ENCODE measurements at regions not wholly inside any gene's neighbourhood (a gene's known extent, or its start where the extent isn't known, plus 50 kb on each side); places are given as distances from the start of the nearest gene placed in this dataset.
A peak's percentile ranks its signal among the peaks of the same experiment; 100 is the strongest.
"Not testable (repeated sequence)": the region's sequence is repeated elsewhere in the genome, so short reads cannot be mapped to it uniquely, and the experiment has no call there.

DNA sequence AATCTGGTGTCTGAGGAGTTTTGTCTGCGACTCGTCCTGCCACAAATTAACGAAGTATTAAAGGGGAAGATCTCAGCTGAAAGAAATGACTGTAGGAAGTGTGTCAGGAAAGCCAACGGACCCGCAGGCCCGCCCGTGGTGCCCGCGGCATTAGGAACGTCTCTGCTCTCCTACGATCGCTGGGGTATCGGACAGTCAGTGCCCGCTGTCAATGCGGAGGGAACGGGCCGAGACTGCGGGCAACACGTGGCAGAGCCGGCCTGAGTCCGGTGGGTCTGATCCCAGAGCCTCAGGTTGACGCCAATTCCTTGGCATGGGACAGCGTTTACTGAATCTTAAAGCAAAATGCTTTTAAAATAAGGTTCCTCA, 128.7 kb downstream of the KBTBD2 start:
- DNase-seq (ENCODE audit: low read depth, low spot score): peak; percentile 44

DNA sequence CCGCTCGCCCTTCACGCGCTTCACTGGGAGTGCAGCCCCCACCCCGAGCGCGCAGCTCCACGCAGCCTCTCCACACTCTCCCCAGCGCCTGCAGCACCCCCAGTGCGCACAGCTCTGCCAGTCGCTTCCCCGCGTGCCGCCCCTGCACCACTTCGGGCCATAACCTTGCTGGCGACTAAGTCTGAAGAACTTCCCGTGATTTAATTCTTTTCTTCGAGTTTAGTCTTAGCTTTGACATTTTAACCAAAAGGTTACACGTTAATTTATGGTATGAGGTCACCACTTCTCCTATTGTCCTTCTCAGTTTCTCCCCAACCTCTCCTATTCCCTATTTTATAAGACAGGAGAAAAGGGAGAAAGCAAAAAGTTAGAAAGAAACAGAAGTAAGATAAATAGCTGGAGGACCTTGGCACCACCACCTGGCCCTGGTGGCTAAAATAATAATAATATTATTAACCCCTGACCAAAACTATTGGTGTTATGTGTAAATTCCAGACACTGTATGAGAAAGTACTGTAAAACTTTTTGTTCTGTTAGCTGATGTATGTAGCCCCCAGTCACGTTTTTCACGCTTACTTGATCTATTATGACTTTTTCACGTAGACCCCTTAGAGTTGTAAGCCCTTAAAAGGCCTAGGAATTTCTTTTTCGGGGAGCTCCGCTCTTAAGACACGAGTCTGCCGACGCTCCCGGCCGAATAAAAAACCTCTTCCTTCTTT, 129.2 kb downstream of the KBTBD2 start:
- peak; percentile 23 for DNase-seq (ENCODE audit: low read depth, low spot score)

DNA sequence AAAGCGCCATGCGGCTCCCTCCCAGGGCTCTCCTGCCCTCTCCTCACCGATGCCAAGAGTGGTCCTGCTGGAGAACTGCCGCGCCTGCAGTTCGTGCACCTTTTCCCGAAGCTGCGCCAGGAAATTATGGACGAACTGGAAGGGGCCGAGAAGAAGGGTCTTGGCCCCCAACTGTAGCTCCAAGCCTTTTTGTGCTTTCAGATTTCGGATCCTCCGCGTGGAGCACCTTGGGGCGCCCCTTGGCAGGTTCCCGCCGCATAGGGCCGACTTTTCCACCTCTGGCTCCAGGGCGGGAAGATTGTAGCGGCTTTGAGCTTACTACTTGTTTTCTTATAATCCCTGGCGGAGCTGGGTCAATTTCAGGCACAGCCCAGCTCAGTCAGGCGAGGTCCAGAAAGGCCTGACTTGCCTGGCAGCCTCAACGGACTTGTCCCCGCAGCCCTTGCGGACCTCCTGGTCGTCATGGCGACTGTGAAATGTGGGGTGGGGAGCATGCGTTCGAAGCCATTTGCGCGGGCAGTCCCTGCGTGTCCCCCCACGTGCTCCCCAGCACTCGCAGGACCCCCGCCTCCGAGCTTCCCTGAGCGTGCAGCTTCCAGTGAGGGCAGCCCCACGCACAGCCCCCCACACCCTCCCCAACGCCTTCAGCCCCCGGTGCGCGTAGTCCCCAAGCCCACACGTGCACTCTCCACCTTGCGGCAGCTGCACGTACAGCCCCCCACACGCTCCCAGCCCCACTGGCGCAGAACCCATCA, 129.9 kb downstream of the KBTBD2 start:
- peak; percentile 45 for DNase-seq (ENCODE audit: low read depth, low spot score)

DNA sequence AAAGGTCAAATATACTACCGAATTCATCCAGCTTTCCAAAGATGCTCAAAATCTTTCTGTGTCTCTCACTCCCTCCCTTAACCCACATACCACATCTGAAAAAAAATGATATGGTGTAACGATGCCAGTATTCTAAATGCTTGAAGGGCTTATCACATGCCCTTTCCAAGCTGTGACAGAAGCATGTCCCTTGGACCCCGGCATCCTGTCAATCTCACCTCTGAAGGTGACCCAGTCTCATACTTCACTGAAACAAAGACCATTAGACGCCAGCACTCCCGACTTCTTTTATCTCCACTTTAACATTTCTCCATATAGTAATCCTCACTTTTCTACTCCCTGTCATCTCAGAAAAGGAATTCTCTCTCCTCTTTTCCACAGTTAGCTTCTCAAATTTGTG, 130.8 kb downstream of the KBTBD2 start:
- DNase-seq (ENCODE audit: low read depth, low spot score): not testable (repeated sequence)

DNA sequence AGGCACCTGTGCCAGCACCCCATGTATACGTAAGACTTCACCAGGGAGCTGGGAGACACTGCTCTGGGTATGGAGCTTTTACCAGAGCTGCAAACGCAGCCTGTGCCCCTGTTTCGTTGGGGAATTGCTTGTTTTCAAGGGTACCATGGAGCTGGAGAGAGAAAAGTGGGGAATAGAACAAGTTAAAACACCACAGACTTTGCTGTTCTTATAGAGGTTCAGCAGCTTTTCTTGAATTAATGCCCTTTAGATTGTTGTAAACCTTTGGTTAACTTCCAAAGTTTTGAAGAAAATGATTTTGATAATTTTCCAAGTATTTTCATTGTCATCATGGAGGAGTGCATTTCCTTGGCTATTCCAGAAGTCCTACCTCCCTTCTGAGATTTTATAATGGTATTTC, 131.7 kb downstream of the KBTBD2 start:
- not testable (repeated sequence) for DNase-seq (ENCODE audit: low read depth, low spot score)

DNA sequence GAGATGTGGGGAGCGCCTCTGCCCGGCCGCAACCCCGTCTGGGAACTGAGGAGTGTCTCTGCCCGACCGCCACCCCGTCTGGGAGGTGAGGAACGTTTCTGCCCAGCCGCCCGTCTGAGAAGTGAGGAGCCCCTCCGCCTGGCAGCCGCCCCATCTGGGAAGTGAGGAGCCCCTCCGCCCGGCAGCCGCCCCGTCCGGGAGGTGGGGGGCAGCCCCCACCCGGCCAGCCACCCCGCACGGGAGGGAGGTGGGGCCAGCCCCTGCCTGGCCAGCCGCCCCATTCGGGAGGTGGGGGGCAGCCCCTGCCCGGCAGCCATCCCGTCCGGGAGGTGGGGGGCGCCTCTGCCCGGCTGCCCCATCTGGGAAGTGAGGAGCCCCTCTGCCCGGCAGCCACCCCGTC, 137.7 kb downstream of the KBTBD2 start:
- not testable (repeated sequence) for DNase-seq (ENCODE audit: low read depth, low spot score)

DNA sequence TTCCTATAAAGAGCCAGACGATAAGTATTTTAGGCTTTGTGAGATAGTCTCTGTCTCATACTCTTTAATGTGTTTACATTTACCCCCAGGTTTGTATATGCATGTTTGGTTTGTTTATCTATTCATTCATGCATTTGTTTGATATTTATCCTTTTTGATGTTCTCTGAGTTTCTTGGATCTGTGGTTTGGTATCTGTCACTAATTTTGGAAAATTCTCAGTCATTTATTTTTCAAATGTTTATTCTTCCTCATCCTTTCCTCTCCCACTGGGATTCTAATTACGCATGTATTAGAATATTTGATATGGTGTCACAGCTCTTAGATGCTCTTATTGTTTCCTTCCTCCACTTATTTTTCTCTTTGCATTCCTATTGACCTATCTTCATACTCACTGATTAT, 143.2 kb downstream of the KBTBD2 start:
- DNase-seq (ENCODE audit: low read depth, low spot score): not testable (repeated sequence)

DNA sequence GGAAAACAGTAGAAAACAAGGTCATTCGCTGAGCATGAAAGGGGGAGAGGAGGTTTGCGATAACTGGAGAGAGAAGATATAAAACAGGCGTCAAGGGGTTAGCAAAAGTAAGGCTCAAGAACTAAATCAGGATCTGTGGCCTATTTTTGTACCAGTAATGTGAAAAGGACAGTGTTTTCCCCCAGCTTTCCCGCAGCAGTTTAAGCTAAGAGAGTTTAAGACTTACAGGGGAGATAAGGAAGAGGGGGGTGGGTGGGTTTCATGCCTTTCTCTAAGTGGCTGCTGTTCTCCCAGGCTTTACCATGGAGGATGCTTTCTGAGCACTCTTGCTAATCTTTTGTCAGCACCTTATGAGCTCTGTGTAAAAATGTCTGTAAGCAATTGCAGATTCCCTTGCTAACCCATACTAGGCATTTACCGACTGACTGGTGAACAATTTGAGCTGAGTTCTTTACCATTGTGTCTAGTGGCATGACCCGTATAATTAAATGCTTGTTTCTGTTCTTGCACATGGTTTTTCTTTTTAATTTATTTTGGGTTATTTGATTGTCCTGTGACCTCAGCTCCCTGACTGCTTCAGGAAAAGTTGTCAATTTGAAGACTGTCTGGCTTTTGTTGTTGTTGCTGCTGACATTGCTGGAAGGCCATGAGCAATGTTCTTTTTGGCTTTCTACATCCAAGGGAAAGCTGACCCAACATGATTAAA, 144.0 kb downstream of the KBTBD2 start:
- not testable (repeated sequence) for DNase-seq (ENCODE audit: low read depth, low spot score)

DNA sequence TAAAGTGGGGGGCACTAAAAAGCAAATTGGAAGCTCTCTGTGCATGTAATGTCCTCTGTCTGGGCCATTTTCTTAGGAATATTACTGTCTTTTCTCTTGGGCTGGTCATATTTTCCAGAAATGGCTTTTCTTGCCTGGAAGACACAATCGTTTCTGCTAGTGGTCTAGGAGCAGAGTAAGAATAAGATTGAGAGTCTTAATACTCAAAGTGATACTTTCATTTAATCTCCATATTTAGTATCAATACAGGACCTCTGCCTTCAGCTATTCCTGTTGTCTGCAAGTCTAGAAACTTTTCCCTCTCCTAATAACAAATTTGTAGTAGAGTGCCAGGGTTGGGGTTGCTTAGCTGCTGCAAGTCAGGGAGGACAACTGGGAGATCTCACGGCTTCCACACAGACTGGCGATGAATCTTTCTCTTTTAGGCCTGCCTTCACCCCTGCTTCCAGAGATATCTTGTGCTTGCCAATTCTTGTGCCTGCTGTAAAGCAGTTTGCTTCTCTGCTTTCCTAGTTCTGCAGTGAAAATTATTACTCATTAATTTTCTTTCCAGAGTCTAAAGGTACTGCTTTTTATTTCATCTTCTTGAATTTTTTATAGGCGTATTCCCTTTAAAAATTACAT, 149.6 kb downstream of the KBTBD2 start:
- not testable (repeated sequence) for DNase-seq (ENCODE audit: low read depth, low spot score)

DNA sequence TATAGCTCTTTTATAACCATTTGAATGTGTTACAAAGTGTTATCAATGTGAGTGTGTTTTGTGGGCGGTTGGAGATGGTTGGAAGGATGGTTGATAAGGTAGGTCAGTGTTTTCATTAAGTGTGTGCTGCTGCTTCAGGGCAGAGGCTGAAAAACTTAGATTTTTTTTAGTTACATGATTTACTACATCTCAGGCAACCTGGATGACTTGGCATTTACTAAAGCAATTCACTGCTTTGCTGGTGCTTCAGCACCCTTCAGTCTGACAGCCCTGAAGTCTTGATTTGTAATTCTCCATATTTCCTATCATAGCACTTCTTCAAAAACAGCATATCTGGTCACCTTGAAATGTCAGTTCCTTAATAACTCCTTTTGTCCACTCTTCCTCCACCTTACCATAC, 151.8 kb downstream of the KBTBD2 start:
- DNase-seq (ENCODE audit: low read depth, low spot score): not testable (repeated sequence)

DNA sequence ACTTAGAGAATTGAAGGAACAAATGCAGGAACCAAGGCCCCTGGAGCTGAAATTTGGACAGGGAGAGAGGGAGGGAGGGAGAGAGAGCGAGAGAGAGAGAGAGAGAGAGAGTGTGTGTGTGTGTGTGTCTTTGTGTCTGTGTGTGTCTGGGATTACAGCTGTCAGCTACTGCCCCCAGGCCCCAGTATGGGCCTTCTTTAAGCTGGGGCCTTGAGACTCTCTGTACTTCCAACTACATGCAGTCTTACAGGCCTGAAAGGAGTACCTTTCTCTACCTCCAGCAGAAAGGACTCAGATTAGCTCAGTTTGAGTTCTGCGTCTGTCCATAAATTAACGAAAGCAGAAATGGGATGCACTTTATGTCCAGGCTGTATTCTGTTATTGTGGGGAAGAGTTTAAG, 153.2 kb downstream of the KBTBD2 start:
- not testable (repeated sequence) for DNase-seq (ENCODE audit: low read depth, low spot score)

DNA sequence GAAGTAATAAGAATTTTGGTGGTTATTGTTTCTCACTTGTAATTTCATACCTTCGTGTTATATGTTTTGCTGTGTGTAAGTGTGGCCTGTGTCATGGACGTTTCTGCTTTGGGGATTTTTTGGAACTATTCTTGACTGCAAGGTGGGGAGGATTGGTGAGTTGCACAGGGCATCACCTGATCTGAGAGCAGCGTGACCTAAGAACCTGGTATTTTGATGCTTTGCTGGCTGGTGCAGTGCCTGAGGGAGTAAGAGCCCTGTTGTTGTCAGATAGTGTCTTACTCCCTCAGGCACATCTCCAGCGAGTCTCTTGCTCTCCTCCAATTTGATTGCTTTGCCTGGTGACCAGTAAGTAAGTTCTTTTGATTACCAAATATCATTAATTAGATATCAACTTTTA, 158.8 kb downstream of the KBTBD2 start:
- not testable (repeated sequence) for DNase-seq (ENCODE audit: low read depth, low spot score)

DNA sequence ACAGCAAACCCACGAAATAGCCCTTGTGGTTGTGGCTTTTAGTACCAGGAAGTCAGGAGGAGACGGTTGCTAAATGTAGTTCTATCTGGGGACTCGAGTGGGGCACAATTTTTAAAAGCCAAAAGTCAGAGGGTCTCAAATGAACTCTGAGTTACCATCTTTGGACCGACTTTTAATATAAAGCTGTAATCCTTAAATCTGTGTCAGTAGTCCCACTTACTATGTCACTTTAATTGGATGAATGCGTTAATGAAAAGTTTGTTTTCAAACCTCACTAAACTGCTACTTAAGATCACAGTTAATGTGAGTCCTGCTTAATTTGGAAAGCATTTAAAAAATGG, 162.3 kb downstream of the KBTBD2 start:
- peak; percentile 6 for DNase-seq (ENCODE audit: low read depth, low spot score)

DNA sequence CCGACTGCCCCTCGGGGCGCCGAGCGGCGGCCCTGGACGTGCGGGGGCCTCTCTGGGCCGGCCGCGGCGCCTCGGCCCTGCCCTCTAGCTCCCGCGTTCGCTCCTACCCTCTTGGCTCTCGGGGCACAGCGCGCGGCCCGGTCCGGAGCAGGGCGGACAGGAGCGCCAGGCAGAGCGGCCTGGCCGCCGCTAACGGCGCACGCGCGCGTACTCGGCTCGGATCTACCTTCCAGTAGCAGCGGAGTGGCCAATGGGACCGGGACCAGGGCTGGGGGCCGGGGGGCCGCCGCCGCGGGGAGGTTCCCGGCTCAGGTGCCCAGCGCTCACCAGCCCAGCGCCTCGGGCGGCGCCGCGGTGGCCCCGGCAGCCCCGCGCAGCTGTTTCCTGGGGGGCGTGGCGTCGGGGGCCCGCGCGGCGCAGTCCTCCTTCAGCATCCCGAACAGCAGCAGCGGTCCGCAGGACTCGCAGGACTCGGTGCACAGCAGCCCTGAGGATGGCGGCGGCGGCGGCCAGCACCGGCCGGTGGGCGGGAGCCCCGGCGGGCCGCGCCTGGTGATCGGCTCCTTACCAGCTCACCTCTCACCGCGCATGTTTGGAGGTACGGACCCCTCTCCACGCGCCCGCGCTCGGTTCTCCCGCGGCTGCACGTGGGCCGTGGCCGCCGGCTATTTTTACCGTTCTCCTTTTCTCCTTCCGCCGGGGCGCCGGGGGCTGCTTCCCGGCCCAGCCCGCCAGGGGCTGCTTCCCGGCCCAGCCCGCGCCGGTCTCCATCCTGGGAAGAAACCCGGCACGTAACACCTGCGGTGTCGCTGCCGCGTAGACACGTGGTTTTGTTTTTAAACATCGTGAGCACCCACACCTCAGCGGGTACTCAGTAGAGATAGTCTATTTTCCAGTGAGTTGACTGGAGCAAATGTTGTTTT, 162.9 kb downstream of the KBTBD2 start:
- DNase-seq (ENCODE audit: low read depth, low spot score): peak; percentile 84

DNA sequence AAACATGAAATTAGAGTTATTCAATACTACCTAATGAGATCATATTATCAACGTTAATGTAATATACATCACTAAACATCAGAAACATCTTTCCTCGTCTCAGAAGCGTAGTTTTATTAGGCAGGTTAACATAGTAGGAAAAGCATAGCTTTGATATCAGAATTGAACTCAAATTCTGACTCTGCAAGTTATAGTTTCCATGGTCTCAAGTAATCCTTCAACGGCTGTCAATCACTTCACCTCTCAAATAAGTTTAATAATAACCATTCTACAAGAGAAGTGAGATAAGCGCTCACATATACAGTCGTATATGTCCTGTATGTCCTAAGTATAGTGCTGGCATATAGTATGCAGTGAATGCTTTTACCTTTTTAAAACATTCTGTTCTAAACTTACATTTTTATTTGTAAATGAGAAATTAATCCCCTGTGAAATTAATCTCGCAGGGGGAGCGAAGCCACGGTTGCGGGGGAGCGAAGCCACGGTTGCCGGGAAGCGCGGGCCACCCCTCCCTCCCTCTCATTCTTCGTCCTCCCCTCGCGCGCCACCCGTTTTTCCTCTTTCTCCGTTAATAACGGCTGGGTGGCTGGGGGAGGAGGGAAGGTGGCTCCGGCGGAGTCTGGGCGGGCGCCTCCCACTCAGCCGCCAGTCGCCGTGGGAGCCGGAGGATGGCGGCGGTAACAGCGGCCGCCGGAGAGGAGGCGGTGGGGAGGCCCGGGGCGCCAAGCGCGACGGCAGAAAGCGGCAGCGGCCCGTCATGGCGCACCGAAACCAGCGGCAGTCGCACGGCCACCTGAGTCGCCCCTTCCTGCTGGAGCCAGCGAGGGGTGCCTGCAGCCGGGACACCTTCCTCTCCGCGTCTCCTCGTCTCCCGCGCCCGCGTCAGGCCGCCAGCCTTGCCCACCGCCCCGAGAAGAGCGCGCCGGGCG, 163.8 kb downstream of the KBTBD2 start:
- peak; percentile 81 for DNase-seq (ENCODE audit: low read depth, low spot score)

DNA sequence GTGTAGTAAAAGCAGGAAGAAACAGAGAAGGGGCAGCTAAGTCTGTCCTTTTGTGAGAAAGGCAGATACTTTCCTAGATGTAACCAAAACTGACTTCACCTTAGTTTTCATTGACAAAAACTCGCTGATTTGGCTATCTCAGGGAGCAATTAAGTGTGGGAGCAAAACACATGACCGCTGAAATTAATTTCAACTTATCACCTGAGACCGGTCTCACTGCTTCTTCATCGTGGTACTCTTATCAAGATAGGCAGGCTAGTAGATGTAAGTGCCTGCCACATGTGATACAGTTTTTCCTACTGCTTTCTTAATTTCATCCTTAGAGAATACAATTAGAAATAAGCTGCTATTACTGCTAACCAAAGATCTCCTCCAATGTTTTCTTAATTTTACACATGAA, 168.7 kb downstream of the KBTBD2 start:
- not testable (repeated sequence) for DNase-seq (ENCODE audit: low read depth, low spot score)

DNA sequence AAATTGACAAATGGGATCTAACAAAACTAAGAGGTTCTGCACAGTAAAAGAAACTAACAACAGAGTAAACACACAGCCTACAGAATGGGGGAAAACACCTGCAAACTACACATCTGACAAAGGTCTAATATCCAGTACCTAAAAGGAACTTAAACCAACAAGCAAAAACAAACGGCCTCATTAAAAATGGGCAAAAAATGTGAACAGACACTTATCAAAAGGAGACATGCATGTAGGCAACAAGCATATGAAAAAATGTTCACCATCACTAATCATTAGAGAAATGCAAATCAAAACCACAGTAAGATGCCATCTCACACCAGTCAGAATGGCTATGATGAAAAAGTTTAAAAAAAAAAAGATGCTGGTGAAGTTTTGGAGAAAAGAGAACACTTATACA, 197.4 kb downstream of the KBTBD2 start:
- DNase-seq (ENCODE audit: low read depth, low spot score): no peak

DNA sequence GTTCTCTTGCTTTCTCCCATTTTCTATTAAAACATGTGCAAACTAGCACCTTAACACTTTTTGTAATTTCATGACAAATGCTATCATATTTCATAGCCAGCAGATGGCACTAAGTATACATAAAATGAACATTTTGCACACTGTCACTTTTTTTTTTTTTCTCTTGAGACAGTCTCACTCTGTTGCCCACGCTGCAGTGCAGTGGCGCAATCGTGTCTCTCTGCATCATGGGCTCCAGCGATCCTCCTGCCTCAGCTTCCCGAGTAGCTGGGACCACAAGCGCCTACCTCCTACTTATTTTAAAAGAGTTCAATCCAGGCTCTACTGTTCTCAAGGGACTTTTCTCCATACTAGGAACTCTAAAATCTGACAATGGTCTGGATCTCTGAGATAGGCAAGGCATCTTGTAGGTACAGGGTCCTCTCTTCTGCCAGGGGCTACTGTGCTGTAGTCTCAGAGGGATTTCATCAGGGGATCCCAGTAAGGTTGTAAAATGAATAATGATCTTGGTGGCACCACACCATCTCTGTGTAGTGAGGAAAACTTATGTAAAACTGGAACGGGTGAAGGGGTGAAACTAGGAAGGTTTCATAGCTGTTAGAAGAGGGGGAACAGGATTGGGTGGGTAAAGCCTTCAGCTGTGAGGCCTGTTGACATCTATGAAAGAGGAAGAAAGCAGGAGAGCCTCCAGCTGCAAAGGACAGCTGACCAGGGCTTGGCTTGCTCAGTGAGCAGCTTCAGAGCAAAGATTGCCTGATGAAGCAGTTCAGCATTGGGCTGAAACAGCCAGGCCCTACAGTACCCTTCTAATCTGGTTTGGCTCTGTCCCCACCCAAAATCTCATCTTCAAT, 196.9 kb downstream of the AVL9 start:
- peak; percentile 13 for DNase-seq (ENCODE audit: low read depth, low spot score)

DNA sequence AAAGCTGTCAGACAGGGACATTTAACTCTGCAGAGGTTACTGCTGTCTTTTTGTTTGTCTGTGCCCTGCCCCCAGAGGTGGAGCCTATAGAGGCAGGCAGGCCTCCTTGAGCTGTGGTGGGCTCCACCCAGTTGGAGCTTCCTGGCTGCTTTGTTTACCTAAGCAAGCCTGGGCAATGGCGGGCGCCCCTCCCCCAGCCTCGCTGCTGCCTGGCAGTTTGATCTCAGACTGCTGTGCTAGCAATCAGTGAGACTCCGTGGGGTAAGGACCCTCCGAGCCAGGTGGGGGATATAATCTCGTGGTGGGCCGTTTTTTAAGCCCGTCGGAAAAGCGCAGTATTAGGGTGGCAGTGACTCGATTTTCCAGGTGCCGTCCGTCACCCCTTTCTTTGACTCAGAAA, 192.8 kb downstream of the AVL9 start:
- not testable (repeated sequence) for DNase-seq (ENCODE audit: low read depth, low spot score)

Measured in astrocyte of the hippocampus (primary cell).